Spleen (tissue), 7 donors: ENCODE measurements at regions not wholly inside any gene's neighbourhood (a gene's known extent, or its start where the extent isn't known, plus 50 kb on each side); places are given as distances from the start of the nearest gene placed in this dataset.

Source experiments
- POLR2A ChIP-seq, 3 donors: fragments of 450-650 bp; IDR thresholded peaks; one replicate each; pipeline ENCODE4 v1.5.1; 2017; ENCODE audit warnings: antibody characterized with exemption in 3 of 3, mild to moderate bottlenecking in 1 of 3
- POLR2AphosphoS5 ChIP-seq, 3 donors: sonication (generic); formaldehyde crosslinking; IDR thresholded peaks; one replicate each; pipeline ENCODE4 v1.5.1; 2017; ENCODE audit warnings: antibody characterized with exemption in 3 of 3
- TF ChIP-seq, protein P1 (sequence below), 11 experiments: fragments of 200-600 bp in 7 of 11; fragments of 450-650 bp in 4 of 11; sonication (generic) in 4 of 11; IDR thresholded peaks in 8 of 11; conservative IDR thresholded peaks in 3 of 11; 1 replicate in 7 of 11; 2 replicates in 4 of 11; pipeline versions ENCODE4 v1.4.0 to v1.8.0; 2016 to 2021; ENCODE audit warnings: antibody characterized with exemption in 11 of 11, inconsistent platforms in 4 of 11, mild to moderate bottlenecking in 1 of 11
- donor health status: DM: no; HTN: no; CAD: no; lungs with moderate emphysema.
- donor health status: DM: no; HTN: no; CAD: no.
- donor health status: DM: no; HTN: no; CAD: no.

DNA sequence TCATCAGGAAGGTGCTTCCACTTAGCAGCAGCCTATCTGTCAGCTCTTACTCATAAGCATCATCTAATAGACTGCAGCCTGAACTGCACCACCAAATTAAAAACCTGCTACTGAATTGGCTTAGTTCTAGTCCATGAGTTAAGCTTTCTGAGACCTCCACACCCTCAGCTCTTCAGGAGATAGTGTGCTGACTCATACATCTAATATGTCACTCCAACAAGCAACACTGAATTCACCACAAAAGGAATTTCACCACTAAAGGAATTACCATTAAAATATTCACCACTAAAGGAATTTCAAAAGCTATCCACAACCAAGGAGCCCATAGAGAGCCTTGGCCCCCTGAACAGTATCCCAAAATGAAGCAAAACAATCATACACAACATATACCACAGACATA lies 418.5 kb upstream of the RORB start:
- TF ChIP-seq, protein P1, sequence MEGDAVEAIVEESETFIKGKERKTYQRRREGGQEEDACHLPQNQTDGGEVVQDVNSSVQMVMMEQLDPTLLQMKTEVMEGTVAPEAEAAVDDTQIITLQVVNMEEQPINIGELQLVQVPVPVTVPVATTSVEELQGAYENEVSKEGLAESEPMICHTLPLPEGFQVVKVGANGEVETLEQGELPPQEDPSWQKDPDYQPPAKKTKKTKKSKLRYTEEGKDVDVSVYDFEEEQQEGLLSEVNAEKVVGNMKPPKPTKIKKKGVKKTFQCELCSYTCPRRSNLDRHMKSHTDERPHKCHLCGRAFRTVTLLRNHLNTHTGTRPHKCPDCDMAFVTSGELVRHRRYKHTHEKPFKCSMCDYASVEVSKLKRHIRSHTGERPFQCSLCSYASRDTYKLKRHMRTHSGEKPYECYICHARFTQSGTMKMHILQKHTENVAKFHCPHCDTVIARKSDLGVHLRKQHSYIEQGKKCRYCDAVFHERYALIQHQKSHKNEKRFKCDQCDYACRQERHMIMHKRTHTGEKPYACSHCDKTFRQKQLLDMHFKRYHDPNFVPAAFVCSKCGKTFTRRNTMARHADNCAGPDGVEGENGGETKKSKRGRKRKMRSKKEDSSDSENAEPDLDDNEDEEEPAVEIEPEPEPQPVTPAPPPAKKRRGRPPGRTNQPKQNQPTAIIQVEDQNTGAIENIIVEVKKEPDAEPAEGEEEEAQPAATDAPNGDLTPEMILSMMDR (IDR thresholded peaks at IDR 0.05 in 8 of 11, conservative IDR thresholded peaks at IDR 0.05 in 3 of 11), result no peak
- no peak for TF ChIP-seq POLR2A (IDR thresholded peaks at IDR 0.05)
- no peak for TF ChIP-seq POLR2AphosphoS5 (IDR thresholded peaks at IDR 0.05)
